HepG2 (cell line): ENCODE measurements at regions not wholly inside any gene's neighbourhood (a gene's known extent, or its start where the extent isn't known, plus 50 kb on each side); places are given as distances from the start of the nearest gene placed in this dataset.

ENCODE experiments used
- BHLHE40 ChIP-seq: IDR thresholded peaks from 2 replicates; pipeline ENCODE4 v1.6.1; 2011; ENCODE audit warnings: low read length, improper control_type of control experiment
- DPF2 ChIP-seq: sonication (generic); formaldehyde crosslinking; IDR thresholded peaks from 2 replicates; pipeline ENCODE4 v1.4.0; 2020; ENCODE audit warnings: mild to moderate bottlenecking, low read depth, missing genetic modification reagents, borderline replicate concordance
- MZF1 ChIP-seq: sonication (generic); formaldehyde crosslinking; IDR thresholded peaks from 2 replicates; pipeline ENCODE4 v1.8.1; 2023; ENCODE audit warnings: mild to moderate bottlenecking, missing genetic modification reagents, borderline replicate concordance
- NFIC ChIP-seq: IDR thresholded peaks from 2 replicates; pipeline ENCODE4 v1.6.1; 2012; ENCODE audit warnings: mild to moderate bottlenecking, low read length, inconsistent platforms
- NFYB ChIP-seq: sonication (generic); formaldehyde crosslinking; IDR thresholded peaks from 2 replicates; pipeline ENCODE4 v1.4.0; 2020; ENCODE audit warnings: missing genetic modification reagents
- RELA ChIP-seq: sonication (generic); formaldehyde crosslinking; IDR thresholded peaks from 2 replicates; pipeline ENCODE4 v1.4.0; 2020; ENCODE audit warnings: missing genetic modification reagents
- ZNF572 ChIP-seq: sonication (generic); formaldehyde crosslinking; IDR thresholded peaks from 2 replicates; pipeline ENCODE4 v1.5.1; 2020; ENCODE audit warnings: mild to moderate bottlenecking, missing genetic modification reagents
- TF ChIP-seq, protein P1 (sequence below): IDR thresholded peaks from 2 replicates; pipeline ENCODE4 v1.6.1; 2012; ENCODE audit warnings: inconsistent platforms

DNA sequence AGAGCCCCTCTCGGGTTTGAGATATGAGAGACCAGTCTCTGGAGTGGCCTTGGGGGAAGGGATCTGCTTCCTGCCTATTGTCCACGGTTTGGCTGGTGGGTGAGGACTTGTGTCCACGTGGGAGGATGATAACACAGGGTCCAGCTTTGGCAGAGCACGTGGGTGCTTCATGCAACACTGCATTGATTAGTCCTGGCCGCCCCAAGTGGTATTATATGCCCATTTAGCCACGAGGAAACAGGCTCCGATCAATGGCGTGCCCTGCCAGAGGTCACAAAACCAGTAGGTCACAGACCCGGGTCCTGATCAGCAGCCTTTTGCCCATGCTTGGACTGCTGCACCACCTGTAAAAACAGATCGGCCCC is 141.6 kb downstream of the RGS9 start:
- TF ChIP-seq DPF2 (CRISPR knock-in tag) (no peak), NFYB (CRISPR knock-in tag) (no peak), ZNF572 (CRISPR knock-in tag) (no peak), MZF1 (CRISPR knock-in tag) (no peak), RELA (no peak), BHLHE40 (no peak), NFIC (no peak)
- TF ChIP-seq, protein P1, sequence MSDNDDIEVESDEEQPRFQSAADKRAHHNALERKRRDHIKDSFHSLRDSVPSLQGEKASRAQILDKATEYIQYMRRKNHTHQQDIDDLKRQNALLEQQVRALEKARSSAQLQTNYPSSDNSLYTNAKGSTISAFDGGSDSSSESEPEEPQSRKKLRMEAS: 0 out of 2 replicates have a peak, but pooled peaks have one; percentile 11
